RPMI8226 (cell line): ENCODE measurements at regions not wholly inside any gene's neighbourhood (a gene's known extent, or its start where the extent isn't known, plus 50 kb on each side); places are given as distances from the start of the nearest gene placed in this dataset.
A peak's percentile ranks its signal among the peaks of the same experiment; 100 is the strongest.
"Not testable (repeated sequence)": the region's sequence is repeated elsewhere in the genome, so short reads cannot be mapped to it uniquely, and the experiment has no call there.

Experiments
- DNase-seq: peaks from one replicate; pipeline ENCODE4 v3.0.0-alpha.2; 2015

- DNase-seq, result not testable (repeated sequence)
These were observed 632.3 kb upstream of the RGS18 start for GRCh38 chr1:191525944-191526343.

GRCh38 chr1:191528275-191528674 is 630.0 kb upstream of the RGS18 start:
- no peak for DNase-seq

GRCh38 chr1:191530928-191531327 is 627.3 kb upstream of the RGS18 start:
- DNase-seq, result no peak

- no peak for DNase-seq
These were observed 625.0 kb upstream of the RGS18 start for GRCh38 chr1:191533254-191533653.

GRCh38 chr1:191536791-191537429 is 621.4 kb upstream of the RGS18 start:
- no peak for DNase-seq

GRCh38 chr1:191541758-191542157 is 616.5 kb upstream of the RGS18 start:
- DNase-seq, result no peak

- DNase-seq, result no peak
These were observed 615.8 kb upstream of the RGS18 start for GRCh38 chr1:191542444-191542843.

GRCh38 chr1:191546803-191547202 is 611.5 kb upstream of the RGS18 start:
- DNase-seq, result no peak

- no peak for DNase-seq
These were observed 607.2 kb upstream of the RGS18 start for GRCh38 chr1:191551019-191551418.

- DNase-seq, result no peak
These were observed 599.9 kb upstream of the RGS18 start for GRCh38 chr1:191558379-191558778.

- no peak for DNase-seq
These were observed 597.0 kb upstream of the RGS18 start for GRCh38 chr1:191561276-191561675.

GRCh38 chr1:191564275-191564674 is 594.0 kb upstream of the RGS18 start:
- DNase-seq, result no peak

GRCh38 chr1:191572479-191572878 is 585.8 kb upstream of the RGS18 start:
- no peak for DNase-seq

- DNase-seq, result no peak
These were observed 583.1 kb upstream of the RGS18 start for GRCh38 chr1:191575180-191575579.

GRCh38 chr1:191575746-191576145 is 582.5 kb upstream of the RGS18 start:
- DNase-seq, result no peak

GRCh38 chr1:191577213-191577612 is 581.0 kb upstream of the RGS18 start:
- no peak for DNase-seq

- no peak for DNase-seq
These were observed 580.0 kb upstream of the RGS18 start for GRCh38 chr1:191578281-191578680.

- DNase-seq, result no peak
These were observed 579.2 kb upstream of the RGS18 start for GRCh38 chr1:191579019-191579418.

GRCh38 chr1:191582169-191582568 is 576.1 kb upstream of the RGS18 start:
- peak; percentile 48 for DNase-seq

GRCh38 chr1:191585095-191585494 is 573.2 kb upstream of the RGS18 start:
- DNase-seq, result no peak

GRCh38 chr1:191588905-191589304 is 569.4 kb upstream of the RGS18 start:
- DNase-seq, result no peak

- no peak for DNase-seq
These were observed 568.7 kb upstream of the RGS18 start for GRCh38 chr1:191589536-191589935.

GRCh38 chr1:191590578-191590977 is 567.7 kb upstream of the RGS18 start:
- DNase-seq, result no peak

- no peak for DNase-seq
These were observed 566.2 kb upstream of the RGS18 start for GRCh38 chr1:191592039-191592438.

GRCh38 chr1:191592907-191593306 is 565.4 kb upstream of the RGS18 start:
- no peak for DNase-seq

- DNase-seq, result no peak
These were observed 563.1 kb upstream of the RGS18 start for GRCh38 chr1:191595170-191595569.
